Left kidney (tissue), 1 donor: ENCODE measurements at regions not wholly inside any gene's neighbourhood (a gene's known extent, or its start where the extent isn't known, plus 50 kb on each side); places are given as distances from the start of the nearest gene placed in this dataset.

Experiments
- DNase-seq: peaks from one replicate; pipeline ENCODE4 v3.0.0-alpha.2; 2013

DNA sequence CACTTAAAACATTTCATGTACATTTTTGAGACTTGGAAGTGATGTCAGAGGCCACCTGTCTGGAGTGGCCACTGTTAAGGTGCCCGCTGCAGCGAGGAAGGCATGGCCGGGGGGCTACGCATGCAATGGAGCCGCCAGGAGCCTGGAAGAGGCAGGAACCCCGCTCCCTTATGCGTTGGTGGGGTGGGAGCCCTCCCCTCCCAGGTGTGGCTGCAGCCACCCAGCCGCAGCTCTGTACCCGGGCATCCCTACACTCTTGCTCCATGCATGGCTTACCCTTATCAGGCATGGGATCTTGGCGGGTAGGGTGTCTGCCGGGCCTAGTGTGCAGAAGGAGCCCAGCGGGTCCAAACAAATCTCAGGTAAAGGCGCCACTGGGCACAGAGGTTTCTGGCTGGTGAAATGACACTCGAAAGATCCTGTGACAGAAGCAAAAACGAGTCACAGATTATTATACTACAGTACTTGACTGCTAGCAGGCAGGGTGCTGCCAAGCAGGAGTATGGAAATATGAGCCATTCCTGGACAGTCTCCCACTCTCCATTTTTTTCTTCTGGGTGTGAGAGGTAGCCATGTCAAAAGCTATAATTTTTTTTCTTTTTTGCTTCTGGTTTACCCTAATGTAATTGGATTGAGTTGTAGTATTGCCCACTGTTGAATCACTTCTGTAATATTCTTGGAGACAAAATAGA is 1606.3 kb upstream of the MIR17HG start:
- no peak for DNase-seq

DNA sequence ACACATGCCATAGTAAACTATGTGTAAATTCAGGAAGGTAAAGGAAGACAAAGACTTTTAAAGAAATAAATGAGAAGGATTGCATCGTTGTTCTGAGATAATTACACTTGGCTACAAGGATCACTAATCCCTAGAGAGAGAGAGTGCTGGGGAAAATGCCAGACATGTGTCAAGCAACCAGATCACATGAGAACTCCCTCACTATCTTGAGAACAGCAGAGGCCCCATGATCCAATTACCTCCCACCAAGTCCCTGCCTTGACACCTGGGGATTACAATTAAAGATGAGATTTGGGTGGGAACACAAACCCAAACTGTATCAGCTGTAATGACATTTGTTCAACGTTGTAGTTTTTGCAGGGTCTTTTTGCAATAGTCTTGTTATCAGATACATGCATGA is 1600.9 kb upstream of the MIR17HG start:
- no peak for DNase-seq

DNA sequence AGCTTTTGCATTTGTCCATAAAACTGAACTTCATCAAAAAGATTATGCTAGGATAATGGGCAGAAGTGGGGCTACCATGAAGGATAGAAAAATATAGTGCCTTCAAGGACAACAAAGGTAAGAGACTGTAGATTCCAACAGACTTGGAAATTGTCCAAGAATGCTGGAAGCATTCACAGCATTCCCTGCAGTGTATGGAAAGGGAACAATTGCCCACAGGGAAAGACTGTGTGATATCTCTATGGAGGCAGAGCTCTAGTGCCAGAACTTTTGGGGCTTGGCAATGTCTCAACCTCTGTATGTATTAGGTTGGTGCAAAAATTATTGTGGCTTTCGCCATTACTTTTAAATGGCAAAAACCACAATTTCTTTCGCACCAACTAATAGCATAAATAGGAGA is 1598.8 kb upstream of the MIR17HG start:
- DNase-seq, result no peak

DNA sequence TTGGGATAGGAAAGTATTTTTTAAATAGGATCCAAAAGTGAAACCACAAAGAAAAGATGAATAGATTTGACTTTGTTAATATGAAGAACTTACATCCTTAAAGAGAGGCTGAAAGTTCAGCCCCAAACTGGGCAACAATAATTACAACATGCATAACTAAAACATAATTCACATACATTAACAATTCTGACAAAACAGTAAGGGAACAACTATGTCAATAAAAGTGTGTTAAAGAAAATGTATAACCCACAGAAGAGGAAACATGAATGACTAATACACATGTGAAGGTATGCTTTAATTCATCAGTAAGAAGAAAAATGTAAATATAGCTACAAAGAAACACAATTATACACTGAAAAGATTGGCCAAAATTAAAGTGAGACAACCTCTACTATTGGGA is 1597.6 kb upstream of the MIR17HG start:
- DNase-seq, result no peak

DNA sequence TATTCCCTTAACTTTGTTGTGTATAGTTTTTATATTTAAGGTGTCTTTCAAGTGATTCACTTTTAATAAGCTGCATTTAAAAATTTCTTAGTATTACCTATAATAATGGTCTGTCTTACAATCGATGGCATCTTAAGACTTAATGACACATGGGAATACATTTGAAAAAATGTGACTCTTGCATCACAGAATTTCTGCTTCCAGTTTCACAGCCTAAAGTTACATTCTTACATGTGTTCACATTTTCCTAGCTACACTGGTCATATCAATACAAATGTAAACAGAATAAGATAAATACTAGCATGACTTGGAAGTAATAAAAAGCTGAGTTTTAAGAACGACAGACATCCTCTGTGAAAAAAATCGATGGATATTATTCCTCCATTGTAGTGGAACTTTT is 1597.1 kb upstream of the MIR17HG start:
- no peak for DNase-seq

DNA sequence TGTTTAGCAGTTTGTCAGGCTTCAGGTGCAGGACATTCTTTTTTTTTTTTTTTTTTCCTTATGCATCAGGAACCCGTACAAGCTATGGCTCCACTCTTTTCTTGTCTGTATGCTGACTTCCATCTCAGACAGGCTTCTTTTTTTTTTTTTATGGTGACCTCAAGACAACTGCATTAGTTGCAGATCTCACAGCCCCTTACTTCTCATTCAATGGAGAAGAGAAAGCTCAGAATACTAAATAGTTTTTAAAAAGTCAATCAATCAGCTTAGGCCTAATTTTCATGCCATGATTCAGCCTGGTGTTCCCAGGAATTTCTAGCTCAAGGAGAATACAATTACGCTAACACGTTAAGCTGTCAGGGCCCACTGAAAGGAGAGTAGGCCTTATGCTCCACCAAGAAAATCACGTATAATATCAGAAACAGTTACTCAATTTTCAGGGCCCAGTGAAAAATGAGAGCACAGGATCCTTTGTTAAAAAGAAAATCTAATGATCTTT is 1596.0 kb upstream of the MIR17HG start:
- DNase-seq, result no peak

DNA sequence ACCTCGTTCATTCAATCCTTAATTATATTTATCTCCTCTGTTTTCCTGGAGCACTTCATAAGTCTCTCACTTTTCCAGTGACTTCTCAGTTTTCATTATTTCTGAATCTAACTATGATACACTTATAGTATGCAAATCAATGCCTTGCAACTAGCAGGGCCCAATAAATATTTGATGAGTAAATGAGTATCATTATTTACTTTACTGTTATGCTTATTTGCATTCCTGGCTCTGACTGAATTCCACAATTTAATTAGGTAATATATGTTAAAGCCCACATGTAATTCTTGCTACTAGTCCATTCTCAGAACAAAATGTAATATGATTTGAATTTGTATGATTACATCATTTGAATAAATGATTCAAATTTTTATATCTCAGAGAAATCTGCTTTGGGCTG is 1595.1 kb upstream of the MIR17HG start:
- DNase-seq, result no peak

DNA sequence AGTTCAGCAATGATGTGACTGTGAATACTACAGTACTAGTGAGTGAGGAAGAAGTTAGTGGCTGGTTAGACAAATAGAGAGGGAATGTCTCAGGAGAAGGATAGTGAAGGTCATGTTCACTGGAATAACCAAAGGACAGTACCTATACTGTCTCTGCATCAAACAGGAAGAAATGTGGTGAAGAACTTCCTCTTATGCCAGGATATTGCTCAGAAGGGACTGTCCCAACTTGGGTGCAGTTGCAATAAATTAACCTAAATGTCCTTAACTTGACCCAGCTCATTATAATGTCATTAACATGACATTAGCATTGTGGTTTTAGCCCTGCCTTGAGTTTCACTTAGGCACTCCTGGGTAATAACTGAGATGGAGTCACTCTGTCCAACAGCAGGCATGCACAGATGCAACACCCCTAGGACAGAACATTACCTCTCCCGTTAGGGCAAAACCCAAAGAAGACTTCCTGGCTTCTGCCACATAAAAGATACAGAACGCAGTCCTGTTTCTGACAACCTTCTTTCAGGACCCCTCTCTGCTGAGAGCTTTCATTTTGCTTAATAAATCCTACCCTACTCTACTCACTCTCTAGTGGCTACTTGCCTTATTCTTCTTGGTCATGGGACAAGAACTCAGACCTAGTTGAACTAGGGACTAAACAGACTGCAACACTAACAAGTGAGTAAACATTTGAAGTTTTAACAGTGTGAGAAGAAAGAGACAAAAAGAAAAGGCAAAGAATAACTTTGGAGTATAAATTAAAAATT is 1591.6 kb upstream of the MIR17HG start:
- DNase-seq, result no peak

DNA sequence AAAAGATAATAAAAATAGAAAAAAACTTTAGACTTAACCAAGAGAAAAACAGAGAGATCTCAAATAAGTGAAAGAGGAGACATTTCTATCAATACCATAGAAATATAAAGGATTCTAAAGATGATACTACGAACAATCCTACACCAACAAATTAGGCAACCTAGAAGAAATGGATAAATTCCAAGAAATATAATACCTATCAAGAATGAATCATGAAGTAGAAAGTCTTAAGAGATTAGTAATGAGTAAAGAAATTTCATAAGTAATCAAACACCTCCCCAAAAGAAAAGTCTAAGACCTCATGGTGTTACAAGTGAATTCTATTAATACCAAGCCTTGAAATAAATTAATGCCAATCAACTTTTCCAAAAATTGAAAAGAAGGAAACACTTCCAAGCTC is 1584.5 kb upstream of the MIR17HG start:
- no peak for DNase-seq

DNA sequence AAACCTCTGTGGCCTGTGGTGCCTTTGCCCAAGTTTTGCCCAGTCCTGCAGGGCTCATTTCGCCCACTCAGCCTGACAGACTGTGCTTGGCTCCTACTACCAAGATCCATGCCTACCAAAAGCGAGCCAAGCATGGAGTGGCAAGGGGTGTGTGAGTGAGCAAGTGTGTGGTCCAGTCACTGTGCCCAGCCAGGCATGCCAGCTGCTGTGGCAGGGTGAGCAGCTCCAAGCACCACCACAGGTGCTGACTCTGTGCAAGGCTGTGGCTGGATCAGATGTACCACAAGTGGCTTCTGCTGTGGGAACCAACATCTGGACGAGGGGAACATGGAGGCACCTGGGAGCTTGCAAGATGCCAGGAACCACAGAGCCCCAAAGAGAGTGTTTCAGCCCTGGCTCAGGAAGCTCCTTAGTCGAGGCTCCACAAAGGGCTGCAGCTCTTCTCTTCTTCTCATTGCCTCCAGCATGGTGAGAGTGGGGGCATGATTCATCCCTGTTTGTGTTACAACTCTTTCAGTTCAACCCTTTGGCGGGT is 1564.2 kb upstream of the MIR17HG start:
- DNase-seq, result no peak

DNA sequence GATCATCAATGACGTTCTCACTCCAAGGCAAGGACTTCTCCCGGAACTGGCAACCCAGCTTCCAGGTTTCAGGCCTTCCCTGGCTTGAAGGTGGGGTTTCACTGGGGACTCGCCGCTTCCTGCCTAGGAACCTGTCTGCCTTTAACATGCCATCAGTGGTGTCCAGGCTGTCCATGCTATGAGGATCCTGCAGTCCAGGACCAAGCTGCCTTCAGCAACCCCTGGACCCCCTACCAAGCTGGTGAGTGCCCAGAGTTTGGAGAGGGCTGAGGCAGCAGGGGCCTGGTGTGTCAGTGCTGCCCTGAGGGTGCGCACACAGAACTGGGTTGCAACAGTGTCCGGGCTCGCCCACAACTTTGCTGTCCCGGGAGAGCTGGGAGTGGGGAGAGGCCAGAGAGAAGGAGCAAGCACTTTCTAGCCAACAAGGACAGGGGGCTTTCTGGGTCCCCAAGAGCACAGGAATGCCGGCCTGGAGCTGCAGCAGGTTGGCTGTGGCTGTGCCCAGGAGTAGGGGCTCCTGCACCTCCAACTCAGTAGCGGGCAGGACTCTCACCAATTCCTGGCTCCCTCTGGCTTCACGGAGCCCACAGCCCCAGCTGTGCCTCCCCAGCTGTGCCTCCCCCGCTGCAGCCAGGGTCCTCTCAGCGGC is 1563.2 kb upstream of the MIR17HG start:
- no peak for DNase-seq

DNA sequence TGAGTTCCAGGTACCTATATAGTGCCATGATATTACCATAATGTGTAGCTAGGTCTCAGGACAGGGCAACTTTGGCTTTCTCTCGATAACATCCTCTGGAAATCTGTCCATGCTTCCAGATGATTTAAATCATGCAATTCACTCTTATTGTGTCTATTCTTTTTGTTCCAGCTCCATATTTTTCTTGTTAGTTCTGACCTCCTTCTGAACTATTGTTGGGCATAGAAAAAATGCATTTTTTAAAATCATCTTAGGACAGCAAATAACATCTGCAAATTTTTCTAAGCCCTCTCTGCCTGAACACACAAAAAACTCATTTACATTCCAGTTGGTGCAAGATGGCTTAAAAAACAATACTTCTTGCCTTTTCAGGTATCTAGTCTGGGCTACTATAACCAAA is 1561.0 kb upstream of the MIR17HG start:
- DNase-seq, result no peak

DNA sequence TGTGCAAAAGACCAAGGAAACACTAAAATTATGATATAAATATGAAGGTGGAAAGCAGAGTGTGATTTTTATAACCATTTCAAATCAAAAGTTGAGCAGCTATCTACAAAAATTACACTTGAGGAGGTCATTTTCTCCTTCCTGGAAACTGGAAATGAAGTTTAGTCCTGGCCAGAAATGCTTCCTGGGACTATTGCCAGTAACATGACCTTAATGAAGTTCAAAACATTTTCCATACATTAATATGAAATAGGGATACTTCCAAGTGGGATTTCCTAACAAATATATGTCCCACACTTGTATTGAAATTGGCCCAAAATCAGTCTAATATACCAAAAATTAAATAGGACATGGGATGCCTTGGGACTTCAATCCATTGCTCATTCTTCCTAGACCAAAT is 1556.8 kb upstream of the MIR17HG start:
- DNase-seq, result no peak

DNA sequence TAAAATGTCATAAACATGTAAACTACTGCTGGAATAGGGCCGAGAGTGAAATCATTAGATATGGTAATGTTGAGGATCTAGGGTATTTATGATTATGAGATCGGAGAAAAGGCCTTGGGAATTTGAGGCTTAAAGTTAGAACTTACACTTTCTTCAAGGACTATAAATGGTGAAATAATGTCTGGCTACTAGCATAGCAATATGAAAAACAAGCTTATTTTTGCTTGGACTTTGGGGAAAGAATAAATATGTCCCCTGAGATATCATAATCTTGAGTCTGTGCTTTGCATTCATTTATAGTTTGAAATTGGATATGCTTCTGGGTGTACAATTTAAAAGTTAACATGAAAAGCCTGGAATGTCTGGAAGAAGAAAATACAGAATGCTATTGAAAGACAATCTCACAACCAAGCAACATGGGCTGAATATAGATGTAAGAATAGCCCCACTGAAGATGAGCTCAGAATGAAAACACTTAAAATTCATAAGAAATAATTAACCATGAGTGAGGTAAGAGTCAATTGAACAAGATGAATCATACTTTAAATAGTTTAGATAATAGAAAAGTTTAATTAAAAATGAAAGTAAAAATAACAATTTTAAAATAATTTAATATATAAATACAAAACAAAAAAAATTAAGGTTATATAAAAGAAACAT is 1555.4 kb upstream of the MIR17HG start:
- DNase-seq, result no peak

DNA sequence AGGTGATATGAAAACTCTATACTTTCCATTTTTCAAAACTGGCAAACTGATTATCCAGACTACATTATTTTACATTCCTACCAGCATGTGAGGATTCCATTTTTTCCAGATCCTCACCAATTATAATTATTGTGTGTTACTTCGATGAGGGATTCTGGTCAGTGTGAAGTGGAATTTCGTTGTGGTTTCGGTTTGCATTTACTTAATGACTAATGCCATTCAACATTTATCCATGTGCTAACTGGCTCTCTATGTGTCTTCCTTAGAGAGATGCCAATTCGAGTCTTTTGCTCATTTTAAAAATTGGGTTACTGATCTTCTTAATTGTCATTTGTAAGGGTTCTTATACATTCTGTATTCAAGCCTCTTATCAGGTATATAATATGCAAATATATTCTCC is 1551.3 kb upstream of the MIR17HG start:
- no peak for DNase-seq

DNA sequence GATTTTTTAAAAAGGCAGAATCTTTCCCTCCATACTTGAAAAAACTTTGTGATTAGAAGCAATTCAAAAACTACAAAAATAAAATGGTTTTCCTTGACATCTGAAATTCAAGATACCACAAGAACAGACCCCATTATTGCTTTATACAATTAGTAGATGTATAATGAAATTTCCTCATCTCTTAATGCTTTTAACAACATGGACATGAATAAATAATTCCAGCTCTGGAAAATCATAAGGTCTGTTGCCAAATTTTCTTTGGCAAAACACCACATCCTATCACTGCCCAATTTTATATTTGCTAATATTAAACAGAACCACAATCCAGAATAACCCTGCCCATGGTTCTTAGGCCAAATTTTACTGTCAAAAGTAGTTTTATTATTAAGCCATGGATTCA is 1543.6 kb upstream of the MIR17HG start:
- DNase-seq, result no peak

DNA sequence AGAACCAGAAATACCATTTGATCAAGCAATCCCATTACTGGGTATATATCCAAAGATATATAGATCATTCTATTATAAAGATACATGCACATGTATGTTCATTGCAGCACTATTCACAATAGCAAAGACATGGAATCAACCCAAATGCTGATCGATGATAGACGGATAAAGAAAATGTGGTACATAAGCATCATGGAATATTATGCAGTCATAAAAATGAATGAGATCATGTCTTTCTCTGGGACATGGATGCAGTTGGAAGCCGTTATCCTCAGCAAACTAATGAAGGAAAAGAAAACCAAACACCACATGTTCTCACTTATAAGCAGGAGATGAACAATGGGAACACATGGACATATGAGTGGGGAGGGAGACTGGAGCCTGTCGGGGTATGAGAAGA is 1540.9 kb upstream of the MIR17HG start:
- no peak for DNase-seq

DNA sequence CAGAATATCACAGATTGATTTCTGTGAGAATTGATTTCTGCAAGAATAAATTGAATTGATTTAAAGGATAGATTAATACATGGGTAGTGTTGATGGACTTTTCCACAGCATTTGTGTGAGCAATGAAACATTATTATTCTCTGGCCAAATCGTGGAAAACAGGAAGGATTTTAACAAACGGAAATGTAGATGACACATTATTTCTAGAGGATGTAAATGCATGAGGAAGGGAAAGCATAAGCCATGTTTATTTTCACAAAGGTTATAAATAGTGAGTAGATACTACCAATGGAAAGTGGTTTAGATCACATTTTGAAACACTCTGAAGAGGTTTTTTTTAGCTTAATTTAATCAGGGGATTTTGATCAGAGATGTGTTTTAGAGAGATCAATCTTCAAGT is 1534.6 kb upstream of the MIR17HG start:
- DNase-seq, result no peak

DNA sequence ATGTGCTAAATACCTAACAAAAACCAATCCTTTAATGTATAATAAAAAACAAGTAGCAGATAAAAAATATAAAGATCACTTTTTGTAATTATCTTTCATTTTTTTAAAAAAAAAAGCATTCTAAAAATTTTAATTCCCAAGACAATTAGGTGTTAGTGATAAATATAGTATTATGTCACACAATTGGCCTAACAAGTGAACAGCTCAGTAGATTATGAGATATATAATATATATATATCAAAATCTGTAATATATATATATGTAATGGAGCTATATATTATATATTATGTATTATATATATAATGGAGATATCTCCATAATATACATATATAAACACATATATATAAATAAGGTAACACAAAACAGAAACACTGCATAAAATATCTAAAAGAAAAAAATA is 1531.1 kb upstream of the MIR17HG start:
- DNase-seq, result no peak

DNA sequence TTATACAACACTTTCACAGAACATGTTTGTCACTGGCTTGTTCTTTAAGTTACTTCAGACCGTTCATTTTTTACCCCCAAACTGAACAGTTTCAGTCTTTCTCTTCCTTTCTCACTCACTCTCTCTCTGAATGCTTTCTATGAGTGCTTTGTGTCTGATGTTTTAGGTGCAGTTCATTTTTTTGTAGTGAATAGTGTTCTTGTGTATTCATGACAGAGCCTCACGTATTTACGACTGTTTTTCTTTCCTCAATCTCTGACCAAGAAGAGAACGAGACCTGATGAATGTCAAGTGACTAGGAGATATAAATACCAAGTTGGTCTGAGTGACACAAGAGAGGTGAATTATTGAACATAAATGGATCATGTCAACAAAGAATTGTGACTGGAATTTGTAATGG is 1525.0 kb upstream of the MIR17HG start:
- no peak for DNase-seq

DNA sequence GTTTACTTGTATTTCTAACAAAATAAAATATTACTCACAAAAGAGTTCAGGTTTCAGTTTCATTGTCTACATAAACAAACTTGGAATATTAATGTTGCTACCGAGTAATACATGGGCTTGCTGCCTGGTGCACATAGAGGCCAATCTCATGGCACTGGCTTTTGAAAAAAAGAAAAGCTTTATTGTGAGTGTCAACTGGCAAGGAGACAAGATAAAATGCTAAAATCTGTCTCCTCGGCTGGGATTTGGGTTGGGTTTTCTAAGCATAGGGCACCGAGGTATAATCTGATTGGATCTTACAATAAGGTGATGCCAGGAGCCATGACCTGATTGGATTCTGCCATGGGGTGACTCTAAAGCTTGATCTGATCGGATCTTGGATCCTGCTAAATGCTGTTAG is 1519.9 kb upstream of the MIR17HG start:
- no peak for DNase-seq

DNA sequence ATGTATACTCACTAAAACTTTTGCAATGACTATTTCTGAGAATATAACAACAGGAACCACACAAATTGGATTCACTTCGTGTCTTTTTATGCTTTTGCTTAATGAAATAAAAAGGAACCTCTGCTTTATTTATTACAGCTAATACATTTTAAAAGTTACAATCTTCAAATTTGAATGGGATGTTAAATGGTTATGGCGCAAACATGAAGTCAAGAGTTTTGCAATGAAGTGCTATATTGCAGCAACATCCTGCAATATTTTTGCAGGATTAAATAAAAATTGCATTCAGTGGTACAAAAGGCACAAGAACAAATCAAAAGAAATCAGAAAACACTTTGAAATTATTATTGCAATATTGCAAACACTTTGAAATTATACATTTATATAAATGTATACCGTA is 1519.0 kb upstream of the MIR17HG start:
- DNase-seq, result no peak

DNA sequence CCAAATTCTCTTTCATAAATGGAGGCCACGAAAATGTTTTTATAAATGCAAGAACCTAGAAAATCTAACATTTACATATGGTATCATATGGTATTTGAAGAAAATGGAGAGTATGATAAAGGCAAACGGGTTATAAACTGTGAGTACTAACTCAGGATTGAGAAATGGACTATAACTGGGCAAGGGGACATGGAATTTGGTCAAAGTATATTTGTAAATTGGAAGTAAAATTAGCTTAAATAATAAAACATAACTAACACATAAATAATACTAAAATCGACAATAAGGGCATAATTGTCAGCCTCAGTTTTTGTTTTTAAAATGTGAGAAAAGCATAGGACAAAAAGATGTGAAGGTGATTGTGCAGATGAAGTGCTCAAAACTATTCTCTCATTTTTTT is 1516.3 kb upstream of the MIR17HG start:
- no peak for DNase-seq
